ENCODE measurements at regions not wholly inside any gene's neighbourhood (a gene's known extent, or its start where the extent isn't known, plus 50 kb on each side); places are given as distances from the start of the nearest gene placed in this dataset.

- TF ChIP-seq EZH2phosphoT487 (IDR thresholded peaks at IDR 0.05; ENCODE audit: insufficient read depth, low read depth) (no peak), EZH2 (IDR thresholded peaks at IDR 0.05; ENCODE audit: insufficient read depth, poor library complexity, severe bottlenecking) (no peak)
Observed at GRCh38 chr10:108086502-108086901, 922.0 kb upstream of the SORCS1 start.

All from GM23248 (cell line).